ENCODE measurements at regions not wholly inside any gene's neighbourhood (a gene's known extent, or its start where the extent isn't known, plus 50 kb on each side); places are given as distances from the start of the nearest gene placed in this dataset.

GRCh38 chr3:5891711-5892110 is 704.2 kb downstream of the EDEM1 start:
- Histone ChIP-seq H3K79me2 (ENCODE audit: insufficient read depth, low read length) (no peaks in the 10 kb centered on the region), H3K27me3 (ENCODE audit: control insufficient read depth in 1 of 2, insufficient read depth in 2 of 2, low read length in 2 of 2) (no peaks in the 10 kb centered on the region), H3K4me2 (ENCODE audit: low read depth, low read length) (no peak overlapping the region), H4K20me1 (ENCODE audit: insufficient read depth, low read length) (no peaks in the 10 kb centered on the region), H3K36me3 (replicated peaks in 1 of 2; ENCODE audit: control insufficient read depth in 1 of 2, insufficient read depth in 2 of 2, low read length in 2 of 2) (no peaks in the 10 kb centered on the region), H3K27ac (ENCODE audit: extremely low read length, insufficient read depth, low read length) (no peak overlapping the region), H3K4me1 (ENCODE audit: insufficient read depth, low read length) (no peaks in the 10 kb centered on the region), H3K9ac (ENCODE audit: insufficient read depth, low read depth, low read length) (no peak overlapping the region), H2AFZ (ENCODE audit: low read length) (no peak overlapping the region), H3K4me3 (replicated peaks in 1 of 3; ENCODE audit: insufficient read depth in 1 of 3, low read depth in 2 of 3, low read length in 3 of 3) (no peak overlapping the region), H3K9me3 (ENCODE audit: low read length) (peaks cover 57% of the 10 kb centered on the region)
- intact Hi-C loops (cut with micrococcal nuclease; ENCODE audit: unreplicated experiment) (no loop called here), in situ Hi-C loops (cut with HindIII; ENCODE audit: extremely low pct_ligation_motif_present, low pct_unique_long_range_greater_than_20kb) (no loop called here)
- ChIA-PET CTCF (ENCODE audit: low intra/inter-chr PET ratio, low total read pairs) (no interaction called here), POLR2A (no interaction called here)
- TF ChIP-seq HIC2 (CRISPR knock-in tag; IDR thresholded peaks at IDR 0.05; ENCODE audit: low read depth) = no peak
- no peak for TF ChIP-seq HOXD1 (CRISPR knock-in tag; IDR thresholded peaks at IDR 0.05)
- TF ChIP-seq GMEB2 (CRISPR knock-in tag; IDR thresholded peaks at IDR 0.05; ENCODE audit: low read depth) = no peak
- FAIRE-seq = no peak
- WGBS (ENCODE audit: low lambda C conversion rate) = 2% methylated on average over 4 of the region's 4 CpGs
- no peak for ATAC-seq
- no peak for DNase-seq (ENCODE audit: low spot score)
- BruUV-seq (replicated peaks) = no TSS peak

- ATAC-seq (no peak), FAIRE-seq (no peak), DNase-seq (ENCODE audit: low spot score) (no peak)
- Histone ChIP-seq H3K4me3 (replicated peaks in 1 of 3; ENCODE audit: insufficient read depth in 1 of 3, low read depth in 2 of 3, low read length in 3 of 3) (no peak overlapping the region), H3K27ac (ENCODE audit: extremely low read length, insufficient read depth, low read length) (no peak overlapping the region), H3K4me2 (ENCODE audit: low read depth, low read length) (no peak overlapping the region), H3K4me1 (ENCODE audit: insufficient read depth, low read length) (no peaks in the 10 kb centered on the region), H3K9ac (ENCODE audit: insufficient read depth, low read depth, low read length) (no peak overlapping the region), H3K27me3 (ENCODE audit: control insufficient read depth in 1 of 2, insufficient read depth in 2 of 2, low read length in 2 of 2) (no peaks in the 10 kb centered on the region; a peak in 1 of 5 replicates), H2AFZ (ENCODE audit: low read length) (no peak overlapping the region), H3K36me3 (replicated peaks in 1 of 2; ENCODE audit: control insufficient read depth in 1 of 2, insufficient read depth in 2 of 2, low read length in 2 of 2) (no peaks in the 10 kb centered on the region), H3K79me2 (ENCODE audit: insufficient read depth, low read length) (no peaks in the 10 kb centered on the region), H4K20me1 (ENCODE audit: insufficient read depth, low read length) (no peaks in the 10 kb centered on the region), H3K9me3 (ENCODE audit: low read length) (peaks cover 72% of the 10 kb centered on the region)
- ChIA-PET POLR2A (no interaction called here), CTCF (ENCODE audit: low intra/inter-chr PET ratio, low total read pairs) (no interaction called here)
- TF ChIP-seq SOX13 (IDR thresholded peaks at IDR 0.05) = no peak
- TF ChIP-seq SOX13 (CRISPR knock-in tag; conservative IDR thresholded peaks at IDR 0.05 in 1 of 2, IDR thresholded peaks at IDR 0.05 in 1 of 2) = no peak
- TF ChIP-seq ETV5 (CRISPR knock-in tag; IDR thresholded peaks at IDR 0.05; ENCODE audit: borderline replicate concordance) = no peak
- no peak for TF ChIP-seq ZFP36L1 (CRISPR knock-in tag; IDR thresholded peaks at IDR 0.05)
- no peak for TF ChIP-seq ISX (CRISPR knock-in tag; conservative IDR thresholded peaks at IDR 0.05)
- whole genome bisulfite sequencing (ENCODE audit: low lambda C conversion rate) = 4% methylated on average over 2 of the region's 2 CpGs
- BruUV-seq (replicated peaks) = no TSS peak
- intact Hi-C loops (cut with micrococcal nuclease; ENCODE audit: unreplicated experiment) (no loop called here), in situ Hi-C loops (cut with HindIII; ENCODE audit: extremely low pct_ligation_motif_present, low pct_unique_long_range_greater_than_20kb) (no loop called here)
These were observed 710.6 kb downstream of the EDEM1 start for GRCh38 chr3:5898106-5898505.
